Kidney tubule cell (primary cell): ENCODE measurements at regions not wholly inside any gene's neighbourhood (a gene's known extent, or its start where the extent isn't known, plus 50 kb on each side); places are given as distances from the start of the nearest gene placed in this dataset.

Source experiments
- DNase-seq: peaks from one replicate; pipeline ENCODE4 v3.0.0-alpha.2; 2018; ENCODE audit warnings: low spot score

DNA sequence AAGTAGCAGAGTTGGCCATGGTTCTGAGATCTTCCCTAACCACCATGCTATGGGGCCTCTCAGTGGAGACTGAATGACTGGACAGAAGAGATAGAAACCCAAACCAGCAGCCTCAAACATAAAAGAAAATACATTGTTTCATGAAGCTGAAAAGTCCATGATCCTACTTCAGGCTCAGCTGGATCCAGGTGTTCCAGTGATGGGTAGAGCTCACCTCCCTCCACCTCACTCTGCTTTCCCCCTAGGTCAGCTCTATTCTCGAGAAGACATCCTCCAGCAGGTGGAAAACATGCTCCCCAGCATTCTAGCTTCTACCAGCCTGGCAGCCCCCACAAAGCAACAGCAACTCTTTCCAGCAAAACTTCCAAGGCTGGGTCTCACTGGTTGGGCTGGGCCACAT lies 132.1 kb downstream of the OAT start:
- DNase-seq: no peak

DNA sequence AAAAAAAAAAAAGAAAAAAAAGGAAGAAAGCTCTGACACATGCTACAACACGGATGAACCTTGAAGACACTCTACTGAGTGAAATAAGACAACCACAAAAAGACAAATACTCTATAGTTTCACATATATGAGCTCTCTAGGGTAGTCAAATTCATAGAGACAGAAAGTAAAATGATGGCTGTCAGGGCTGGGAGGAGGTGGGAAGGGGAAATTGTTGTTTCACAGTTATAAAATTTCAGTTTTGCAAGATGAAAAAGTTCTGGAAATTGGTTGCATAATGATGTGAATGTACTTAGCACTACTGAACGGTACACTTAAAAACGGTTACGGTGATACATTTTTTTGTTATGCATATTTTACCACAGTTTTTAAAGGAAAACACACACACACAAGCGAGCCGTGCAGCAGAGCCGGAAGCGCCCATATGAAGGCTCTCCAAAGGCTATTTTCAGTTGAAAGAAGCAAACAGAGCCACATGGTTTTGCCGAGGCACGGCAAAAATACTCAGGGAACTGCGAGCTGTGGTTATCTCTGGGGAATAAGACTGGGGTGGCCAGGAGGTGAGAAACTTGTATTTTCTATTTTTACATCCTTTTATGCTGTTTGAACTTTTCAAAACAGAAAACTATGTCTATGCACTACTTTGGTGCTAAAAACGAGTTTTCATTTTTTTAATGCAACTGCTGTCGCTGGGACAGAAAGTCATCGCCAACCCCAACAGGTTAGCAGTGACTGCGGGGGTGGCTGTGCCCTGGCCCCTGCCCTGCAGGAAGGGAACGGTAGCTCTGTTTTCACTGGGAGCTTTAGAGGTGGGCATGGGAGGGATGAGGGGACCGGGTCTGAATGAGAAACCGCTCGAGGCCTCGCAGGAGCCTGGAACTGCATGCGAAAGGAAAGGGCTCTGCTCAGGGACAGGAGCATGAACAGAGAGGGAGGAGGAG lies 132.9 kb downstream of the OAT start:
- no peak for DNase-seq

- no peak for DNase-seq
Observed at GRCh38 chr10:124283949-124284250, 134.8 kb downstream of the OAT start.

DNA sequence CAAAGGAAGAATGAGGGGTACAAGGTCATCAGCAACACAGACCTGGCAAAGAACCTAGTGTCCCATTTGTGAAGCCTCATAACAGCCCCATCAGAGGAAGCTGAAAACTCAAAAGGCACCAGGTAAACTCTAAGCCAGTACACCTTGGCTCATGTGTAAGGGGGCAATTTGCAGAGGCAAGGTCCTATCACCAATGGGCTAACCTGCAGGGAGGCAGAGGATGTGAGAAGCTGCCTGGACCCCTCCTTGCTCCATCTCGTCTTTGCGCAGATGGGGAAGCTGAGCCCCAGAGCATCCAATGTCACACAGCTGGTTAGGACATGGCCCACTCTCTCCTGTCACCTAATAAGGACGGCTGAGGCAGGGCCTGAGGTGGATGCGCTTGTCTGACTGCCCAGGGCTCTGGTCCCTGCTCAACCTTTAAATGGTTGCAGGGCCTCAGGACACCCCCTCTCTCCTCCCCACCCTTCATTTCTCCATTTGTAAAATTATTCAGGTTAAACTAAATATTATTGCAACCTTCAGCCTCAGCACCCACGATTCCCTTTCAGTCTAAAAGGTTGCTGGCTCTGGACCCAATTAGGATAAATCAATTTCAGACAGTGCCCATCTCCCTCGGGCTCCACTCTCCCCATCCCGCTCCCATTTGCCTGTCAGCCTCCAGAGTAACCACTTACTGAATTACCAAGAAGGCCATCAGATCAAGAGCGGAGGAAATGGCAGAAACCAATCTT lies 135.3 kb downstream of the OAT start:
- DNase-seq: no peak

DNA sequence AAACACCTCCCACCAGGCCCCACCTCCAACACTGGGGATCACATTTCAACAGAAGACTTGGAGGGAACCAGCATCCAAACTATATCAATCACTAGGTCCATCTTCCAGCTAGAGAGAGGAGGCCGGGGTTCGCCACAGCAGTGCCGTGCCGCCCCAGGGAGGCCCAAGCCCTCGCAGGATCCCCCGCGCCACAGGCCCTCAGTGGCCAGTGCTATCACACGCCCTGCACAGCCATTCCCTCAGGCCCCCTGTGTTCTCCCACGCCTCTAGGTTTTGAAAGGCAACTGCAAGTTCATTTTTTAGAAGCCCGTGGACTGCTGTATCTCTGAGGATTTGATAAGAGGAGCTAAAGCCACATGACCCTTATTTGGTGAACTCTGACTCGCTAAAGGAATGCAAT lies 136.4 kb downstream of the OAT start:
- no peak for DNase-seq

DNA sequence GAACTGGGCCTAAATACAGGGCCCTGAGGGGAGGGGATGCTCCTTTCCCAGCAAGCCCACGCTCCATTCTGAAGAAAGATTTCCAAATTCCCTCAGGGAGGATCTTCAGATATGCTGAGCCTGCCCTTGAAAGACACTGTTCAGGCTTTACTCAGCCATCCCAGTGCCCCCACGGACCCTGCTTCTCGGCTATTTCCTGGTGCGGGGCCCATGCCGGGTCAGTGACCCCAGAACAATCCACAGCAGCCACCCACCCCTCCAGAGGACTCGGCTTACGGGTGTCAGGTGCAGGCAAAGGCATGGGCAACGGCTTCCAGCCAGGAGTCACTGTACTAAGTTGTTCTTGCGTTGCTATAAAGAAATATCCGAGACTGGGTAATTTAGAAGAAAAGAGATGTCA lies 137.1 kb downstream of the OAT start:
- DNase-seq: no peak

GRCh38 chr10:124280916-124281315 lies 137.8 kb downstream of the OAT start:
- no peak for DNase-seq

DNA sequence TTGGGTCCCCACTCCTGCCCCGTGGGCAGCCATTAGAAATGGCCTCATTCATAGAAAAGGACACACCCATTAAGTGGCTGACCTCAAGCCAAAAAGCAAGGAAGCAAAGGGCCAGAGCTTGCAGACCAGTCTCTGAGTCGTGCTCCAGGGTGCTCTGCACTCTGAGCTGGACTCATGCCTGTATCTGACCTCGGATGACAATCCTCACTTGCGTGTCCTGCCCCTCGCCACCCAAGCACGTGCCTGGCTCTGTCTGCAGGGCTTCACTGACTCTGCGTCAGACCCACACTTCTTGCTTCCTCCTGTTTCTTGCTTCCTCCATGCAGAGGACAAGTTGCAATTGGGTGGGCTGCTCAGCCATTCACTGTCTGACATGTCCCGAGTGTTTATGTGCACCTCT lies 138.8 kb downstream of the OAT start:
- DNase-seq: peak; percentile 62

DNA sequence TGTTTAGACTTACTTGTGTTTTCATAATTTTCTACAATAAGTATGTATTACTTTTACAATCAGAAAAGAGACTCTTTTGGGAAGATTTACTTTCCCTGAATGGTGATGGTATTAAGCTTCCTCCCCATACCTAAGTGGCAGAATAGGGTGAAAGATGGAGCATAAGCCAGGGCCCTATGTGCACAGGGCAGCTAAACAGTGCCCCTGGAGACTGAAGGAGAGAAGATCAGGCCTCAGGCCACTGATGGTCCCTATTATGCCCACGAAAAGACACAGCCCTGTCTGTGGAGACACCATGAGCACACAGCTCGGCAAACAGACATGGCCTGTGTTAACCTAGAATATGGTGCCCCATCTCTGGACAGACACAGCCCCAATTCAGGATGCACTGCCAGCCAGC lies 139.4 kb downstream of the OAT start:
- no peak for DNase-seq

- DNase-seq: no peak
Observed at GRCh38 chr10:124278356-124278755, 140.4 kb downstream of the OAT start.

- no peak for DNase-seq
Observed at GRCh38 chr10:124273141-124273540, 145.6 kb downstream of the OAT start.

GRCh38 chr10:124271676-124272075 lies 147.0 kb downstream of the OAT start:
- DNase-seq: no peak

GRCh38 chr10:124270530-124271327 lies 148.0 kb downstream of the OAT start:
- no peak for DNase-seq

DNA sequence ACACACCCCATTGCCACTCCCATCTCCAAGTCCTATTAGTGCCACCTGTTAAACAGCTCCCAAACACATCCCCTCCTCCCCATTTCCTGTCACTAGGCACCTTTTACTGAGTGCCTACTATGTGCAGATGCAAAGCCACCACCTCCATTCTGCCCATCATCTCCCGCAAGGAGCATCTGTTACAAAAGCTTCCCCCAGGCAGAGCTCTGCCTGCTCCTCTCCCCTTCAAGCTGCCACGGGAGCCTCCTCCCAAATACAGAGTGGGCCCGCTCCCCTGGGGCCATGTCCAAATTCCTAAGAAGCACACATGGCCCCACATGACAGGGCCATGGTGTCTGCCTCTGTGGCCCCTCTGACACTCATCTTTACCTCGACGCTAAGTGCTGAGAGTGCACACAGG lies 149.7 kb downstream of the OAT start:
- DNase-seq: no peak

DNA sequence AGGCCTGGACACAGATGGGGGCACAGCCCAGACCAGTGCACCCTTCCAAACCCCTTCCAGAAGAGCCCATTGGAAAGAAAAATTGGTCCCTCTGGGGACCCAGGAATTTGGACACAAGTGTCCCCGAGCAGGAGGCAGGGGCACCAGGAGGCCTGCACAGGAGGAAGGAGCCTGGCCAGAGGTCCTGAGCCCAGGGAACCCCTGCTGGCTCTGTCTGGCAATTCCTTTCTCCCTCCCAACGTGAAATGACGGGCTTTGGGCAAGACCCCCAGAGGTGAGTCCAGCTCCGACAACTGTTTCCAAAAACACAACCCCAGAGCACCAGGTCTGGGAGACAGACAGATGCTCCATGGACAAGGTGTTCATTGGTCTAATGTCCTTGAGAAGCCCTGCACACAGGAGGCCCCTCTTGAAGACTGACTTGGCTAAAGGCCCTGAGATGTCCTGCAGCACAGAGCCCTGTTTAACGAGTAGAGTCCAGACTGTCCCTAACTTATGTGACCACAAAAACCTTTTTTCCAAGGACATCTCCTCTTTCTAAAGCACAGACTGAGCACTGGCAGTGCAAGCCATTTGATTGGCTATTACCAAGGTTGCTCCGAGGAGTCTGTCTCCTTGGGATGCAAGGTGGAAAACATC lies 150.7 kb downstream of the OAT start:
- no peak for DNase-seq

DNA sequence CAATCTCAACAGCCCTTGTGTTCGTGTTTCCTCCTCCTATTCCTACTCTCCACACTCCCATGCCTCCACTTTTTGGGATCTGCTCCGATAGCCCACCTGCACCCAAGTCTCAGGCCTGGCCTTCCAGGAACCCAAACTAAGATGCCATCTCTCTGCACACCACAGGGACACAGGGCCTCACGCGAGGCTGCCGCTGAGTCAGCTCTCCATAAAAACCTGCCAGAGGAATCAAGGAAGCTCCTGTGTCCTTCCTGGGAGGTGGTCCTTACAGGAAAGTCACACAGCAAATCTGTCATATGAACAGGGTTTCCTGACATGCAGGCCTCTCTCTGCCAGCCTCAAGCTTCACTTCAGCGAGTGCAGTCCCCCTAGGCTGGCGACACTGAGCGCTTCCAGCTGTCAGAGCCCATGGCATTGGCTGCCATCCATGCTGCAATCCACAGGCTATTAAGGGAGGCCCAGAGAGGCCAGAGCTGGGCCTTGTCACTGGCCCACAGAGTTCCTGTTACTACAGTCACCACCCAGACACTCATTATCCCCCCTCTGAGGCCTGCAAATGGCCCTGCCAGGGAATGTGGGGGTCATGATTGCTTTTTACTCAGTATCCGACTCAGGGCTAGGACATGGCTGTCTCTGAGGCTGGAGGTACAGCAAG lies 151.4 kb downstream of the OAT start:
- peak; percentile 2 for DNase-seq

DNA sequence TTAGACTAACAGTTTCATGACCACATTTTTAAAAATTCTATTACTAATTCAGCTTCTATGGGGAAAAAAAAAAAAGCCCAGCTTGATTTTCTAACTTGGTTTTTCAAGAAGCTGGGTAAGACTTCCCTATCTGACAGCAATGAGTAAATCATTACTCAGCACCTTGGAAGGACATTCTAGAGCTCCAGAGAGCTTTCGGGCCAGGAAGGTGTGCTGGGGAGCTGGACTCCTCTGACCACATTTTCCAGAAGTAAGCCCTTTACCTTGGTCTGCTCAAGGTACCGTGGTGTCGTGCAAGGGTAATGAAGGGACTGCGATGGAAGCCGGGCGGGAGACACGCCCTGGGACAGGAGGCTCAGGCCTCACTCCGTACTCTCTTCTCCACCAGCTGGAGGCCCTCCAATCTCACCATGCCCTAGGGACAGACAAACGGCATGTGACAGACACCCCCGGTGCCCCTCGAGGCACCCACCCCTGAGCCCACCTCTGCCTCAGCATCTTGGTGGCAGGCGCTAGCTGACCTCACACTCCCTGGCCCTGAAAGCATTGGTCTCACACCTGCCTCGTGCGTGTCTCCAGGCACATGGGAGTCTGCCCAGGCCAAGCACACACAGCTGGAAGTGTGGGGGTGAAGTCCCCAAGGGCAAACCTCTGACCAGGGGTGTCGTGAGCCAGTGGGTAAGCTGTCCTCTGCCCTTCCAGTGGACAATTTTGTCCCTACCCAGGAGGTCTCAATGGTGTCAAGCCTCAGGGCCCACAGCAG lies 152.1 kb downstream of the OAT start:
- DNase-seq: peak; percentile 35

DNA sequence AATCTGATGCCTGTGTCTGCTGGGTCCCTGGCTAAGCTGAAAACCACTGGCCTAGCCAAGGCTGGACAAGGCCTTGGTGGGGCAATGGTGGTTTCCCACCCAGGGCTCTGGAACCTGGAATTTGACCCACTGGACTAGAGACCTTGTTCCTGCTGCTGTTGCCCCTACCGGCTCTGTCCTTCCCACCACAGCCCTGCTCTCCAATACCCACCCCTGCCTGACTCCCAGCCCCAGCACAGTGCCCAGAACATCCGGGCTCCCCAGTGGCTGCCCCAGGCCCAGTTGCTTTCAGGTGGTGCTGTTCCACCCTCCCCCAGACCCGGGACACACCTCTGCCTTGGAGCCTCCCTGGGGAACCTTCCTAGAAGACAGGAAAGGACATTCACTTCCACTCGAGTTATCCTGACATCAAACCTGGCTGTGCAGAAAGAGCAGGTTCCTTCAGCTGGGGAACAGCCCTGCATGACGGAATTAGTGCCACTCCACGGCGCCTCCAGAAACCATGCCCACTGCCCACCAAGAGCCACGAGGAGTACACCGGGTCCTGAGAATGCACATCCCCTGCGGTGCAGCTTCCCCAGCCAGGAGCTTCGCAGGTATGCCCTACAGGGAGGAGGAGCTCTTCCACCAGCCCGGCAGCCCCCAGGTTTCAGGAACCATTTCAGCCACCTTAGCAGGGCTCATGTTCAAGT lies 152.8 kb downstream of the OAT start:
- DNase-seq: no peak

DNA sequence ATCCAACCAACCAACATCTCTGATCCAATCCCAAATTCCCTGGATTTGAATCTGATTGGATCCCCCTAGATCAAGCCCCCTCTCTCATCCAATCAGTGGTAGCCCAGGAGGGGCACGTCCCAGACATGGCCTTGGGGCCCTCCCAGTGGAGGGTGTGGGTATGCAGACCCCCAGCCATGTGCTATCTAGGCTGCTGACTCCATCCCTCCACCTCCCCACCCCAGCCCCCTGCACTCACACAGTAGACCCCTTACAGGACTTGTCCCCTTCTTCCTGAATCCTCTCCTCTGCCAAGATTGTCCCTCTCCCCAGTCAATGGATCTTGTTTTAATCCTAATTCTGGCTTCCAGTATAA lies 153.4 kb downstream of the OAT start:
- no peak for DNase-seq

- DNase-seq: no peak
Observed at GRCh38 chr10:124264711-124265390, 153.9 kb downstream of the OAT start.
